Heart left ventricle (tissue), 16 donors: ENCODE measurements at regions not wholly inside any gene's neighbourhood (a gene's known extent, or its start where the extent isn't known, plus 50 kb on each side); places are given as distances from the start of the nearest gene placed in this dataset.

ENCODE experiments used
- ATAC-seq, 4 donors: fragments of 200-7000 bp; cut with Tn5 transposase; one replicate each; pipeline ENCODE4 v1.9.1; 2020 to 2022; ENCODE audit warnings: moderate library complexity in 4 of 4, mild to moderate bottlenecking in 3 of 4, moderate number of reproducible peaks in 1 of 4
- DNase-seq, 5 donors: peaks; one replicate each; pipeline ENCODE4 v3.0.0-alpha.2; 2020
- H3K27ac ChIP-seq, 12 donors: fragments of 200-600 bp; sonication (generic) in 4 of 12; one replicate each; pipeline versions ENCODE4 v1.5.0 to v1.8.0; 2016 to 2022; ENCODE audit warnings: mild to moderate bottlenecking in 2 of 12
- H3K27me3 ChIP-seq, 9 donors: fragments of 200-600 bp; sonication (generic) in 2 of 9; one replicate each; pipeline versions ENCODE4 v1.5.1 to v1.8.0; 2016 to 2022; ENCODE audit warnings: mild to moderate bottlenecking in 3 of 9
- H3K36me3 ChIP-seq, 9 donors: fragments of 200-600 bp; sonication (generic) in 2 of 9; one replicate each; pipeline versions ENCODE4 v1.5.0 to v1.8.0; 2018 to 2022; ENCODE audit warnings: mild to moderate bottlenecking in 2 of 9
- H3K4me1 ChIP-seq, 12 donors: fragments of 200-600 bp; sonication (generic) in 4 of 12; one replicate each; pipeline versions ENCODE4 v1.5.0 to v1.8.0; 2016 to 2022; ENCODE audit warnings: mild to moderate bottlenecking in 3 of 12
- H3K4me3 ChIP-seq, 12 donors: fragments of 200-600 bp; sonication (generic) in 4 of 12; one replicate each; pipeline versions ENCODE4 v1.5.0 to v1.8.0; 2017 to 2022; ENCODE audit warnings: mild to moderate bottlenecking in 9 of 12, moderate library complexity in 4 of 12
- H3K9me3 ChIP-seq, 12 donors: fragments of 200-600 bp; sonication (generic) in 4 of 12; one replicate each; pipeline versions ENCODE4 v1.5.0 to v1.8.0; 2016 to 2022; ENCODE audit warnings: mild to moderate bottlenecking in 1 of 12
- POLR2A ChIP-seq, 2 donors: fragments of 450-650 bp; IDR thresholded peaks; one replicate each; pipeline ENCODE4 v1.6.1; 2017; ENCODE audit warnings: antibody characterized with exemption in 2 of 2, mild to moderate bottlenecking in 2 of 2, moderate library complexity in 2 of 2
- WGBS, 4 donors: extraction: QIAGEN DNeasy Blood & Tissue Kit in 2 of 4; methylation state at CpG; one replicate each; pipeline versions ENCODE4 v1.1.5 to v1.1.7; 2013 to 2018; 5-methylcytosine and 5-hydroxymethylcytosine counted together
- intact Hi-C, 10 donors: fragments of 100-400 bp; cut with DNase I; formaldehyde crosslinking; loops; one replicate each; pipeline versions ENCODE4 v1.11.1 to v1.14.2; 2022
- TF ChIP-seq, protein P1 (sequence below), 12 donors: fragments of 200-600 bp; sonication (generic) in 4 of 12; IDR thresholded peaks; one replicate each; pipeline versions ENCODE4 v1.5.0 to v1.8.0; 2018 to 2022; ENCODE audit warnings: antibody characterized with exemption in 12 of 12, mild to moderate bottlenecking in 5 of 12
- donor health status: ischemic (EF 13 %, LVEDD 7.1; RV severe dilation, severe dysfunction).
- donor health status: healthy with polysubstance abuse.
- donor health status: DM: no; HTN: yes; CAD: no.
- donor health status: DM: no; HTN: no; CAD: no.
- donor health status: ischemic (EF 25% LVEDD 6.9; RV normal size, moderate dysfunction).
- donor health status: ischemic (EF 25% LVEDD 5.7; RV mildly dilated, moderate dysfunction).
- donor health status: healthy.
- donor health status: DM: yes; HTN: yes; CAD: no.
- donor health status: ischemic (EF 35%, LVEDD 5.7; RV mildly dilated, moderate dysfunction).
- donor health status: nonischemic (EF 11% LVEDD 7.7; RV severe dilation, severe dysfunction).
- donor health status: DM: yes; HTN: yes; CAD: no.
- donor health status: PGD.
- donor health status: ischemic (EF 29% LVEDD 5.4; RV normal size, mild dysfunction).
- donor health status: nonischemic (EF 23%, LVEDD 6.1; RV moderate dilation, normal function).

DNA sequence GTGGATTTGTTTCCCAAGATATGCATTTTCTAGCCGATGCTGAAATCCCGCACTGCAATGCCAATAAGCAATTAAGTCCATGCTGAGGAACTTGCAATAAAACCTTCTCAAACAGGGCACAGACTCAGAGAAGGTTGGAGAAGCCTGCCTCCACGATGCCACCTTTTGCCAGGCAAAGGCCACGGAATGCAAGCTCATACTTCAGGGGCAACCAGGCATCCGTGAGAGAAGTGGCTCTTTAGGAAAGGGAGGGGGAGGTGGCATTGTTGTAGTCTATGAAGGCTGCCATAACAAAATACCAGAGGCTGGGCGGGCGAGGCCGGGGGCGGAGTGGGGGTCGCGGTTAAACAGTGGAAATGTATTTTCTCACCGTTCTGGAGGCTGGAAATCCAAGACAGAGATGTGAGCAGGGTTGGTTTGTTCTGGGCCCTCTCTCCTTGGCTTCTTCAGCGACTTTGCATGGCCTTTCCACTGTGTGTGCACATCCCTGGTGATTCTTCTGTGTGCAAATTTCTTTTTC is 689.5 kb downstream of the VRK1 start:
- DNase-seq (no peak), ATAC-seq (no peak)
- no peak overlapping the region for H3K4me3 ChIP-seq
- 75 to 82% (median 78%) methylated on average over 13 of the region's 13 CpGs for WGBS, 4 donors
- TF ChIP-seq, protein P1, sequence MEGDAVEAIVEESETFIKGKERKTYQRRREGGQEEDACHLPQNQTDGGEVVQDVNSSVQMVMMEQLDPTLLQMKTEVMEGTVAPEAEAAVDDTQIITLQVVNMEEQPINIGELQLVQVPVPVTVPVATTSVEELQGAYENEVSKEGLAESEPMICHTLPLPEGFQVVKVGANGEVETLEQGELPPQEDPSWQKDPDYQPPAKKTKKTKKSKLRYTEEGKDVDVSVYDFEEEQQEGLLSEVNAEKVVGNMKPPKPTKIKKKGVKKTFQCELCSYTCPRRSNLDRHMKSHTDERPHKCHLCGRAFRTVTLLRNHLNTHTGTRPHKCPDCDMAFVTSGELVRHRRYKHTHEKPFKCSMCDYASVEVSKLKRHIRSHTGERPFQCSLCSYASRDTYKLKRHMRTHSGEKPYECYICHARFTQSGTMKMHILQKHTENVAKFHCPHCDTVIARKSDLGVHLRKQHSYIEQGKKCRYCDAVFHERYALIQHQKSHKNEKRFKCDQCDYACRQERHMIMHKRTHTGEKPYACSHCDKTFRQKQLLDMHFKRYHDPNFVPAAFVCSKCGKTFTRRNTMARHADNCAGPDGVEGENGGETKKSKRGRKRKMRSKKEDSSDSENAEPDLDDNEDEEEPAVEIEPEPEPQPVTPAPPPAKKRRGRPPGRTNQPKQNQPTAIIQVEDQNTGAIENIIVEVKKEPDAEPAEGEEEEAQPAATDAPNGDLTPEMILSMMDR (IDR thresholded peaks at IDR 0.05) = no peak
- no peak for TF ChIP-seq POLR2A (IDR thresholded peaks at IDR 0.05)
- peaks cover 0 to 3% (median 0%) of the 10 kb centered on the region in 9 donors for H3K27me3 ChIP-seq
- intact Hi-C loops = no loop called here
- H3K4me1 ChIP-seq = no peaks in the 10 kb centered on the region
- H3K9me3 ChIP-seq = no peaks in the 10 kb centered on the region
- H3K36me3 ChIP-seq = no peaks in the 10 kb centered on the region
- no peak overlapping the region for H3K27ac ChIP-seq

DNA sequence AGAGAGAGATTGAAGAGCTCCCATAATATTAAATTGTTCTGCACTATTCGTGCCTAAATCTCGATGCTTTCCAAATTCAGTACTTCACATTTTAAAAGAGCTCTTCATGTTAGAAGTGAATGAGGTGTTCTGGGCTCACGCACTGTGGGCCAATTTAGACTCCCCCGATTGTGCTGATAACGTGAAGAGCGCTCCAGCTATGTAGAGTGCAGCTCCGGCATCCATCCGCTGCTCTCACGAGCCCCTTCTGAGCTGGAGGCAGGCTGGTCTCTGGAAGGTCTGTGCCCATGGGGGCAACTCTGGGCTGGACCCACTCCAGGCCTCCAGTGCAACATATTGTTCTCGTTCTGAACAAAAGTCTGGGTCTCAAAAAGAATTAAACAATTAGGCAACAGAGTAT is 692.6 kb downstream of the VRK1 start:
- DNase-seq = no peak
- Histone ChIP-seq H3K4me1 (no peaks in the 10 kb centered on the region), H3K27me3 (peaks cover 0 to 7% (median 0%) of the 10 kb centered on the region in 9 donors), H3K36me3 (no peaks in the 10 kb centered on the region), H3K27ac (no peak overlapping the region), H3K4me3 (no peak overlapping the region), H3K9me3 (peaks cover 0 to 4% (median 0%) of the 10 kb centered on the region in 12 donors)
- TF ChIP-seq POLR2A (IDR thresholded peaks at IDR 0.05) = no peak
- TF ChIP-seq, protein P1 (IDR thresholded peaks at IDR 0.05) = no peak
- ATAC-seq = no peak
- WGBS, 4 donors = 60 to 71% (median 66%) methylated on average over 10 of the region's 10 CpGs
- intact Hi-C loops = no loop called here

DNA sequence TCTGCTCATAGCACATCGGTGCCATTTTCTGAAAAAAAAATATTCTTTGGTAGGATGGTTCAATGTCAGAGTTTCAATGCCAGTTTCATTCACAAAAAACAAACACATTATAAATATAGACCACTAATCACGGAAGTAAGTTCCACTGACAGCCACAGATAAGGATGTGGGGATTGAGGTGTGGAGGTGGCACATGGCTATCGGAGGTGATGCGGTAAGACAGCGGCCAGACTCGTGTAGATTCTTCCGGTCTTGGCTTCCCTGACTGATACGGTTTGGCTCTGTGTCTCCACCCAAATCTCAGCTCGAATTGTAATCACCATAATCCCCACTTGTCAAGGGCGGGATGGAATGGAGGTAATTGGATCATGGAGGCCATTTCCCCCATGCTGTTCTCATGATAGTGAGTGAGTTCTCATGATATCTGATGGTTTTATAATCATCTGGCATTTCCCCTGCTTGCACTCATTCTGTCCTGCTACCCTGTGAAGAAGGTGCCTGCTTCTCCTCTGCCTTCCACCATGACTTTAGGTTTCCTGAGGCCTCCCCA is 693.4 kb downstream of the VRK1 start:
- 54 to 69% (median 57%) methylated on average over 10 of the region's 10 CpGs for WGBS, 4 donors
- H3K27ac ChIP-seq = no peak overlapping the region
- no peak for DNase-seq
- H3K4me3 ChIP-seq = no peak overlapping the region
- no peaks in the 10 kb centered on the region for H3K4me1 ChIP-seq
- H3K36me3 ChIP-seq = no peaks in the 10 kb centered on the region
- peaks cover 0 to 4% (median 0%) of the 10 kb centered on the region in 12 donors for H3K9me3 ChIP-seq
- TF ChIP-seq, protein P1 (IDR thresholded peaks at IDR 0.05) = no peak
- no peak for TF ChIP-seq POLR2A (IDR thresholded peaks at IDR 0.05)
- no peak for ATAC-seq
- H3K27me3 ChIP-seq = peaks cover 0 to 7% (median 0%) of the 10 kb centered on the region in 9 donors
- intact Hi-C loops = no loop called here

DNA sequence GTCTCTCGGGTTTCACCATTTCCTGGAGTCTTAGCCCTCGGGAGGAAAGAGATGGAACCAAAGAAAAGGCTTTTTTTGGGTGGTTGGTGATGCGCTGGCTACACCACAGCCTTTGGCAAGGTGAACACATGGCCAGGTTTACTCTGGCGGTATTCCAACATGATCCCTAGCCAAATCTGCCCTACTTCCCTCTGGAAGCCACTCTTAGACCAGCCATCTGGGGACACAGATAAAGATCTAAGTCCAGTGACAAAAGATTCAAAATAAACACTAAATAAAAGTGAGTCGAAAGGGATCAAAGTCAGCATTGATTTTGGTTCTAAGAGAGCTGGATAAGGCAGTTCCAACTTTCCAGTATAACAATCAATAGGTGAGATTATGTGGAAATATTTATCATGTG is 694.5 kb downstream of the VRK1 start:
- Histone ChIP-seq H3K4me3 (no peak overlapping the region), H3K4me1 (no peaks in the 10 kb centered on the region), H3K27me3 (peaks cover 0 to 7% (median 0%) of the 10 kb centered on the region in 9 donors), H3K27ac (no peak overlapping the region), H3K36me3 (no peaks in the 10 kb centered on the region), H3K9me3 (peaks cover 0 to 4% (median 0%) of the 10 kb centered on the region in 12 donors)
- no peak for ATAC-seq
- DNase-seq = no peak
- TF ChIP-seq, protein P1 (IDR thresholded peaks at IDR 0.05) = no peak
- TF ChIP-seq POLR2A (IDR thresholded peaks at IDR 0.05) = no peak
- 68 to 73% (median 69%) methylated on average over 5 of the region's 5 CpGs for WGBS, 4 donors
- intact Hi-C loops = no loop called here
